ENCODE measurements at regions not wholly inside any gene's neighbourhood (a gene's known extent, or its start where the extent isn't known, plus 50 kb on each side); places are given as distances from the start of the nearest gene placed in this dataset.

GRCh38 chr3:21234933-21235332, 516.1 kb downstream of the ZNF385D start:
- TF ChIP-seq POLR2A (IDR thresholded peaks at IDR 0.05), result no peak
- TF ChIP-seq, protein P1, sequence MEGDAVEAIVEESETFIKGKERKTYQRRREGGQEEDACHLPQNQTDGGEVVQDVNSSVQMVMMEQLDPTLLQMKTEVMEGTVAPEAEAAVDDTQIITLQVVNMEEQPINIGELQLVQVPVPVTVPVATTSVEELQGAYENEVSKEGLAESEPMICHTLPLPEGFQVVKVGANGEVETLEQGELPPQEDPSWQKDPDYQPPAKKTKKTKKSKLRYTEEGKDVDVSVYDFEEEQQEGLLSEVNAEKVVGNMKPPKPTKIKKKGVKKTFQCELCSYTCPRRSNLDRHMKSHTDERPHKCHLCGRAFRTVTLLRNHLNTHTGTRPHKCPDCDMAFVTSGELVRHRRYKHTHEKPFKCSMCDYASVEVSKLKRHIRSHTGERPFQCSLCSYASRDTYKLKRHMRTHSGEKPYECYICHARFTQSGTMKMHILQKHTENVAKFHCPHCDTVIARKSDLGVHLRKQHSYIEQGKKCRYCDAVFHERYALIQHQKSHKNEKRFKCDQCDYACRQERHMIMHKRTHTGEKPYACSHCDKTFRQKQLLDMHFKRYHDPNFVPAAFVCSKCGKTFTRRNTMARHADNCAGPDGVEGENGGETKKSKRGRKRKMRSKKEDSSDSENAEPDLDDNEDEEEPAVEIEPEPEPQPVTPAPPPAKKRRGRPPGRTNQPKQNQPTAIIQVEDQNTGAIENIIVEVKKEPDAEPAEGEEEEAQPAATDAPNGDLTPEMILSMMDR (IDR thresholded peaks at IDR 0.05), result no peak

Data from testis (tissue), 2 donors.